ENCODE measurements at regions not wholly inside any gene's neighbourhood (a gene's known extent, or its start where the extent isn't known, plus 50 kb on each side); places are given as distances from the start of the nearest gene placed in this dataset.

DNA sequence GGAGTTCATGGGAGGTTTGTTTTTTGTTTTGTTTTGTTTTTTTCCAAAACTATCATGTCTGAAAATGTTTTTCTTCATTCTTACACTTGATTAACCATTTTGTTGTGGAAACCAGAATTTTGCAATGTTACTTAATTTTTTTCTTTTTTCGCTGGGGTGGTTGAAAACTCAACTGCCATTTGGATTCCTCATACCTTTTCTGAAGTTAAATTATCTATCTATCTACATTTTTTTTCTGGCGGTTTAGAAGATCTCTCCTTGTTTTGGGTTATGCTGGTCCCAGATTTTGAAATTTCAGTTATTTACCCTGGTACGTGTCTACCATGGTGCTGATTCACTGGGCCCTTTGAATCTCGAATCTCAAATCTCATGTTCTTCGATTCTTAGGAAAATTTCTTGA, 316.2 kb upstream of the SMARCA2 start:
- no peak for TF ChIP-seq POLR2AphosphoS5 (IDR thresholded peaks at IDR 0.05)
- TF ChIP-seq, protein P1, sequence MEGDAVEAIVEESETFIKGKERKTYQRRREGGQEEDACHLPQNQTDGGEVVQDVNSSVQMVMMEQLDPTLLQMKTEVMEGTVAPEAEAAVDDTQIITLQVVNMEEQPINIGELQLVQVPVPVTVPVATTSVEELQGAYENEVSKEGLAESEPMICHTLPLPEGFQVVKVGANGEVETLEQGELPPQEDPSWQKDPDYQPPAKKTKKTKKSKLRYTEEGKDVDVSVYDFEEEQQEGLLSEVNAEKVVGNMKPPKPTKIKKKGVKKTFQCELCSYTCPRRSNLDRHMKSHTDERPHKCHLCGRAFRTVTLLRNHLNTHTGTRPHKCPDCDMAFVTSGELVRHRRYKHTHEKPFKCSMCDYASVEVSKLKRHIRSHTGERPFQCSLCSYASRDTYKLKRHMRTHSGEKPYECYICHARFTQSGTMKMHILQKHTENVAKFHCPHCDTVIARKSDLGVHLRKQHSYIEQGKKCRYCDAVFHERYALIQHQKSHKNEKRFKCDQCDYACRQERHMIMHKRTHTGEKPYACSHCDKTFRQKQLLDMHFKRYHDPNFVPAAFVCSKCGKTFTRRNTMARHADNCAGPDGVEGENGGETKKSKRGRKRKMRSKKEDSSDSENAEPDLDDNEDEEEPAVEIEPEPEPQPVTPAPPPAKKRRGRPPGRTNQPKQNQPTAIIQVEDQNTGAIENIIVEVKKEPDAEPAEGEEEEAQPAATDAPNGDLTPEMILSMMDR (IDR thresholded peaks at IDR 0.05) = no peak

Measured in stomach (tissue), 4 donors.